ENCODE measurements at regions not wholly inside any gene's neighbourhood (a gene's known extent, or its start where the extent isn't known, plus 50 kb on each side); places are given as distances from the start of the nearest gene placed in this dataset.

DNA sequence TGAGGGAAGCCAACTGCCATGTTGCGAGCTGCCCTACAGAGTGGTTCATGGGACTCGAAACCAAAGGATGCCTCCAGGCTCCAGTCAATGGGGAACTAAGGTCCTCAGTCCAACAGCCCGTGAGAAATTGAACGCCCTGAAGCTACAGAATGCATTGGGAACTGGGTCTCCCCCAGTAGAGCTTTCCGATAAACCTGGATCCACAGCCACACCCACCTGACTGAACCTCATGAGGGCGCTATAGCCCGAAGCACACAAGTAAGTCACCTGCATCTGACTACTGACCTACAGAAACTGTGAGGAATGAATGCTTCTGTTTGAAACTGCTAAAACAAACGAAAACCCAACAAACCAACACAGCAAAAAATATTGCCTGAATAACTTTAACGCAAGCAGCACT lies 1297.7 kb downstream of the AACS start:
- intact Hi-C loops (cut with DNase I), result no loop called here
- no peak for DNase-seq

DNA sequence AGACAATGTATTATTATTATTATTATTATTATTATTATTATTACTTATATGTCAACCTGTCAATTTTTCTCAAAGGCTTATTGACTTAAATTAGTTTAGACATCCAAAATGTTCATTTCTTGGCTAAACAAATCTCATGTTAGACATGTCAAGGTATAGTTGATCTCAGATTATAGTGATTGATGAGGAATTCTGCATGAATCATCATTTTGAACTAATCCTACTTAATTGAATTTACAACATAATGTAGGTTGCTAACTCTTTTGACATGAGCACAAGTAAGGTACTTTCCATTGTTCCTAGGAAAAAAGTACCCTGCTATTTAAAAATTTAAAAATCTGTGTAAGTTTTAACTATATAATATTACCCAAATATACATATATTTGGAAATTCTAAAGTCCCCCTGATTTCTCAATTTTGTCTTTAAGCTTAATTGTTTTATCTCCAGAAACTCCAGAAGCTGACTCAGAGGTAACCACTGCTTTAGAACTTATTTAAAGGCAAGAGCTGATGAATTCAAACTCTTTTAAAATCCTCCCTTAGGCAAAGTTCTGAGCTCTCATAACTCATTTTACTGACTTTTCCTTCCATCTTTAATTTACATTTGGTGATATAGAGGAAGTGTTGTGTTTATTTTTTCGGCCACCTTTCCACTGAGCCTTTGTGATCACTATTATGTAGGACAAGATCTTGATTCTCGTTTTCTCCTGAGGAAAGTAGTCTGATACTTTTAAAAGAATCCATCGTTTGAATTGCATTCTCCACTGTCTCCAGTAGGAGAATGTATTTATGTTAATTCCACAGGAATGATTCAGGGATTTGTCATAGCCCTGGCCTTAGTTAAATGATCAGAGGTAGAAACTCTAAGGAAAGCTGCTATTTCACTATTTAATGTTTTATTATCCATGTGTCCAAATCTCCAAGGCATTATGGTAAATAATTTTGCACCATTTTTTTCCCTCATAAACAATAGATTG lies 1304.5 kb downstream of the AACS start:
- intact Hi-C loops (cut with DNase I), result no loop called here
- DNase-seq, result no peak

DNA sequence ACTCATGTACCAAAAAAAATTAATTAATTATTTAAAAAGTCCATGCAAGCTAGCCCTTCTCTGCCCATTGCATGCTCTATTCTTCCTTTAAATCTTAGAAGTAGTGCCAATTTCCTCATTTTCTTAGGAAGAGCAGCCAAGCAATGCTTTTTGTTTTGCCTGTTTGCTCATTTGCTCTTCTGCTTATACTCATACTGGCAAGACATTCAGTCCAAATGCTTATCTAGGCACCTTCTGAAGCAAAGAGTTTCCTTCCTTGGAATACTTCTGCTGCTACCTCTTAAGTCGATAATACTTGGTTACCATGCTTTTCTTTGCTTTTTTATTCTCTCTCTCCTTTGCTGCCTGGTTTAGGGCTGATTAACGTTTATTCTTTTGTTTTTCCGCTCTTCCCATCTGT lies 1318.3 kb downstream of the AACS start:
- intact Hi-C loops (cut with DNase I), result no loop called here
- DNase-seq, result no peak

DNA sequence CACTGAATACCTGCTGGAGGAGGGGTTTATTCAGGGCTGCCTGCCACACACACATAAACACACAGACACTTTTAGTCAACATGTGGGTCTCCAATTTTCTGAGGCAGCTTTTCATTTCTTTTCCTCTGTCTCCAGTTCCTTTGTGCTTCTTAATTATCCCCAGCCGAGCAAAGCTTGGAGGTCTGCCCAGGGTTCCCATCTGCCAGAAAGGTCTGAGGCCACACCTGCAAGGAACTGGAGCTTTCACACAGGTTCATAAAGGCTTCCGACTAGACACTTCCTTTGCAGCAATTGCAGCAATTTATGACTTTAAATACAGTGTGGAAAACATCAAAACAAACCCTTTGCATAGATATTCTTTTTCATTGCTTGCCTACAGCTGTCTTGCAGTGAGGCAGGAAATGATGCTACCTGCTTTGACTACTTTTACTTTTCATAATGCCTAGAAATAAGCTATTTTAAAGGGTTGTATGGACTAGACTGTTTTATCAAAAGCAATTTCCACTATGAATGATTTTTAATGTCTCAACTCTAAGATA lies 1318.9 kb downstream of the AACS start:
- DNase-seq, result no peak
- intact Hi-C loops (cut with DNase I), result no loop called here

DNA sequence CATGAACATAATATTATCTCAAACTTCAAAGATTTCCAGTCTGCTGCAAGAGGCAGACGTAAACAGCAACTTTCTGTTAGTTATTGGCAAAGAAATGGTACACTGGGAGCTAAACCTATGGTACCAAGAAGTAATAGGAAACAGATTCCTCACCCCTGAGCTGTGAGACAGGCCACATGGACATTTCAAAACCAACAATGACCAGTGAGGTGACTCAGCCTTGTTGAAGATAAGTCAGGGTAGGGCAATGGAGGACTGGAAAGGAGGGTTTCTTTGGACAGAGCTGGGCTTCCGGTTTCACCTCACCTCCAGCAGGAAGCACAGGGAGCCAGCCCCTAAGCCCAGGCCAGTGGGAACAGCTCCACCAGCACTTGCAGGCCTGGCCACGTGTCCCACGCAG lies 1320.5 kb downstream of the AACS start:
- no peak for DNase-seq
- intact Hi-C loops (cut with DNase I), result no loop called here

DNA sequence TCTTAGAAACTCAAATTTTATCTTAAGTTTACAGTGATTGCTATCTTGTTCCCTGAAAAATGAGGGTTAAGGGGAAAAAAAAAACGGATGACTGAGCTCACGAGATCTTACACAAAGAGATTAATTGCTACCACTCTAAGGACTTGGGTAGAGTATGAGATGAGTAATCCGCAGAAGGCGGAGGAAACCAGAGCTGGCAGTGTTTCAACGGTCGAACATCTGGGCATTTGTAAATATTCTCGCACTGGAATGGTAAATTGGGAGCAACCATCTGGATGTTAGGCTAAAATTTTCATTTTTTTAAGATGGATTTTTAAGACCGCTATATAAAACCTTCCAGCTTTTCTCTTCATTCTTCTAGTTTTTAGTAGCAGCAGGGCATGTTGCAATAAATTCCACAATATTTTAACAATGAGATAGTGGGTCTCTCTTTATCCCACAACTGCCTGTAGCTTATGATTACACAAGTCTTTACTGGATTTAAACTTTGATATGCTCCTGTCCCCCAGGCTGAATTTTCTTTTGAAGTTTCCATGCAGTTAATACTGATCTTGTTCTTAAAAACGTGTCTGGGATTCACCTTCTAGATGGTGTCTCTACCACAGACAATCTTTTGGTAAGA lies 1324.1 kb downstream of the AACS start:
- no peak for DNase-seq
- intact Hi-C loops (cut with DNase I), result no loop called here

DNA sequence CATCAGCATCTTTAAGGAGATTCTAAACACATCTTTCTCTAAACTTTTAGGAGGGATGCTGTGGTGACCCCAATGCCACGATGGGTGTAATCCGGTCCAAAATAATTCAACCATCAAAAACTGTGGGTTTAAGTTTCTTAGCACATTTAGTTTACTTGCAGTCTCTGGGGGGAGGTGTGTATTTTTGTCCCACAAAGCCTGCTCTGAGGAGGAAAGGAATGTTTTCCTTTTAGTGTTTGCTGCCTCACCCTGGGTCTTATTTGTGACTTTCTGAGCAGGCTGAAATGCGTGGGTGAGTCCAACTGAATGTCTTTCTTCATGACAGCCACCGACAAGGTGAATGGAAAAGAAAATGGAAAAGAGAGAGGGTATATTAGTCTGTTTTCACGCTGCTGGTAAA lies 1324.7 kb downstream of the AACS start:
- intact Hi-C loops (cut with DNase I), result no loop called here
- no peak for DNase-seq

DNA sequence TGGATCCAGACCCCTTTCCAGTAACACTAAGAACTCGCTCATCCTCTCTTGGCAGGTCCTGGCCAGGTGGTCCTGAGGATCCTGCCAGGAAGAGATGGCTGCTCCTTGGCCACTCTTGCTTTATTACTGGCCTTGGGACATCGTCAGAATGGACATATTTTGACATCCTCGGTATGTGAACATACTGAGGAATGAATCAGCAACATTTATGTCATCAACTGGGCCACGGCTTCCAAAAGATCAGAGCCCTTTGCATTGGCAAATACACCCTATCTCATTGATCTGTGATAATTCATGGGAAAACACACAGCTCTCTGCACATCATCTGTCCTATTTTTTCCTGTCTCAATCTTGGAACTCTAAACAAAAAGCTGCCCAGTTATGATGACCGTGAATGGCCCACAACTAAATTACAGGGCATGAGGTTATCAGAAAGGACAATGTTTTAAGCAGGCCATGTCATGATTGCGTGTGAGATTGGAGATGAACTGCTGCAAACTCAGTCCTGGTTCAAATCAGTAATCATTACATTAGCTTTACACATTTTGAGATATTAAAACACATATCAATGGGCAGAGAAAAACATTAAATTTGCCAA lies 1325.8 kb downstream of the AACS start:
- no peak for DNase-seq

DNA sequence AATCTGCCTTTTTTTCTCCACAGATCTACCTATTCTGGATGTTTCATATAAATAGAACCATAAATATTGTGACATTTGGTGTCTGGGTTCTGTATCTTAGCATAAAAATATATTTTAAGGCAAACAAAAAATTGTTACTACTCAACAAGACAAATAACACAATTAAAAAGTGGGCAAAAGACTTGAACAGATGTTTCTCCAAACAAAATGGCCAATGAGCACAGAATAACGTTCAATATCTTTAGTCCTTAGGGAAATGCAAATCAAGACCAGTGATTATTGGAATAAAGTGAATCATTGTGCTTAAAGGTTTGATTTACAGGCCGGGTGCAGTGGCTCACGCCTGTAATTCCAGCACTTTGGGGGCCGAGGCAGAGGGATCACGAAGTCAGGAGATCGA lies 1331.3 kb downstream of the AACS start:
- DNase-seq, result no peak
- intact Hi-C loops (cut with DNase I), result no loop called here

More for the DNA sequence above, 1325.8 kb downstream of the AACS start:
- intact Hi-C loops (cut with DNase I), result no loop called here

DNA sequence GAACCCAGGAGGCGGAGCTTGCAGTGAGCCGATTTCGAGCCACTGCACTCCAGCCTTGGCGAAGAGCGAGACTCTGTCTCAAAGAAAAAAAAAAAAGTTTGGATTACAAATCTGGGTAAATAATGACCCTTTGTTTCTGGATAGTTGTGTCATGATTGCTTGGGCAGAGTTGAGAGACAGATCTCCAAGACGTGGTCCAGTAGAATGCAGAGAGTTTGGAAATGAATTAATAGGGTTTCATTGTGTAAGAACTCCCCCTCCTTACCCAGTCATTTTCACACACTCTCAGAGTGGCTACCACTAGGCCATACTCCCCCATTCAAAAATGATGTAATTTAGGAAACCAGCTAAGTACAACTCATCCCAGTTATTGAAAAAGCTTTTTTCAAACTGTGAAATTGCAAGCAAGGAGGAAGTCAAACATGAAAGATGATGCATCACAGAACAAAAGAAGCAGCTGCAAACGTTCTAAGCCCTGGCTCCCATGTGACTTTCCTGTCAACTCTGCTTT lies 1331.9 kb downstream of the AACS start:
- intact Hi-C loops (cut with DNase I), result no loop called here
- DNase-seq, result peak in 2 of 10 donors; percentile 13 to 52

DNA sequence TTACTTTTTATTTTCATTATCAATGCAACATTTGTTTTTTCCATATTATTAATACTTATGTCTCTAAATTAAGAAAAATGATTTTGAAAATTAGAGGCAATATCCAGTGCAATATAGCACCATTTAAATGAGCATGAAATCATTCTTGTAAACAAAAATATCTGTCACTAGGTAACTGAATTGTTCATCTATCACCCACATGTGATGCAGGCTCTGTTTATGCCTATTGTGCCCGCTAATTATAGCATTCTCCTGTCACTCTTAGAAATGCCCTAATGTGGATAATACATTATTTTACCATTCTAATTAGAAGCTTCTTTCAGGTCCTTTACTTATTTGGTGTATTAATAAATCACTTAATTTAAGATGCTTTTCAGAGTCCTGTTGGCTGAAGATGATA lies 1332.4 kb downstream of the AACS start:
- intact Hi-C loops (cut with DNase I), result no loop called here
- DNase-seq, result no peak

DNA sequence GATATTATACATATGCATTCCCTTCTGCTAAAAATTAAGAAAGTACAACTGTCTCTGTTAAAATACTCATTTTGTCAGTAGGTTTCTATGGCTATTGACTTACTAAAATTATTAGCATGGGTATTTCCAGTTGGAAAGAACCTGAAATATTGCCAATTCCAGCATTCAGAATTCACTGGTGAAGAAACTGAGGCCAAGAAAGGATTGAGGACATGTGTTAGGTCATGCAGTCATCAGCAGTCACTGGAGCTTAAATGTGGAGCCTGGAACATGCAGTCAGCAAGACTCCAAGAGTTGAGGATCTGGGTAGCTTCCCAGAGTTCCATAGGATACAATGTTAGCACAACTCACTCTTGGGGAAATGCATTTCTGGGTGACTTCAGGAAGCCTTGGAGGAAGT lies 1335.6 kb downstream of the AACS start:
- intact Hi-C loops (cut with DNase I), result no loop called here
- no peak for DNase-seq

DNA sequence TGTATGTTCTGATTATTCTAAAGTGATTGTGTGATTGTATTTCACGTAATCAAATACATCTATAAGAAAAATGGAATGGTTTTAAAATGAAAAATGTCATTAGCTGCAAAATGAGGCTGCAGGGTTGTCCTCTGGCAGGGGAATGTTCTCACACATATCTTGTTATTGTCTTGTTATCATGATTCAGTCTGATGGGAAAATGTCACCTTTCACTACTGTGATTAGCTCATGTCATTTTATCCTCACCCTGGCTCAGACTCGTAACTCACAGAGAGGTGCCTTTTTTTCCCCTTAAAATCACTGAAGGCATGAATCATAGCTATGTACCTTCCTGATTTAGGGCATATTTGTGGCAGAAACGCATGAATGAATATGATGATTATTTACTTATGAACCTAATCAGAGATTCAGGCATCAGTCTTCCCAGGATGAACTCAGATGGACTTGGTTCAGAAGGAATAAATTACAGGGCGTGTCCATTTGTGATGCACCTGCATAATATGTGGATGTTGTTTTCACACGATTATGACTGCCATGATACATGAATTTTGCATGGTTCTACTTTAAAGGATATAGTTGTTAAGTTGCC lies 1339.2 kb downstream of the AACS start:
- DNase-seq, result no peak
- intact Hi-C loops (cut with DNase I), result no loop called here

DNA sequence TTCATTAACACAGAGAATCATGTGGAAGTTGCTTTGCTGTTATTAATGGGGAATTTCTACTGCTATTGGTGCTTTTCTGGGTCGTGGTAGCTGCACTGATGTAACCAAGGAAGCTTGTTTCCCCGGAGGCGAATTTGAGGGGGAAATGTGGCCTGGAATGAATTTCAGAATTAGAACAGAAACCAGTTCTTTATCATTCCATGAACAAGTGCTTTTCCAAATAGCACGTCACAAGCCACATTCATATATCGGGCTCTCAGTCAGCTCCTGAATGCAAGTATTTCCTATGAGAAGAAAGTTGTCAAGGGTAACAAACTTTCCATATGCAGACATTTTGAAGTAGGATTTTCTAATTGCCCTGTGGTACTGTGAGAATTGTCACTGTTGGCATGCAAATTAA lies 1353.2 kb downstream of the AACS start:
- no peak for DNase-seq
- intact Hi-C loops (cut with DNase I), result no loop called here

DNA sequence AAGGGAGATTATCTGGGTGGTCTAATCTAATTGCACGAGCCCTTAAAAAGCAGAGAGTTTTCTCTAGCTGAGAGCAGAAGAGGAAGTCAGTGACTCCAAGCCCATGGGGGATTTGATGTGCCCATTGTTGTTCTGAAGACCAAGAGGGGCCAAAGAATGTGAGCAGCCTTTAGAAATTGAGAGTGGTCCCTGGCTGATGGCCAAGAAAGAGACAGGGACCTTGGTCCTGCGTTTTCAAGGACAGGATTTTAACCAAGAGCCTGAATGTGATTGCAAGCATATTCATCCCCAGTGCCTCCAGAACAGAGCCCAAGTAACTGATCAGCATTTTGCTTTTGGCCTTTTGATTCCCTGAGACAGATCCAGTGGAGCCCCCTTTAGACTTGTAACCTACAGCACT lies 1353.9 kb downstream of the AACS start:
- no peak for DNase-seq
- intact Hi-C loops (cut with DNase I), result no loop called here

DNA sequence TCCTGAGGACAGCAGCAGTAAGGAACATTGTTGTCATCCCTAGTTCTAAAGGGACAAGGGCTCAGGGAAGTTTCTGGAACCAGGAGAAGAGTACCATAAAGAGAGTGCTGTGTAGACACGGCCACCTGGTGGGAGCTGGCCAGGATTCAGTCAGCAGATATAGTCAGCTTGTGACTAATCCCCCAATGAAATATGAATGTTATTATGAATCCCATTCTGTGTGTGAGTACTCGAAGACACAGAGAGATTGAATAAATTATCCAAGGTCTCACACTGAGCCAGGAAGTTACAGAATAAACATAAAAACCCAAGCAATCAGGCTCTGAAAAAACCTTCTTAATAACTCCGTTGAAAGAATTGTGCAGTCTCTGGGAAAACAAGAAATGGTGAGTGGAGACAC lies 1359.5 kb downstream of the AACS start:
- DNase-seq, result no peak
- intact Hi-C loops (cut with DNase I), result no loop called here

DNA sequence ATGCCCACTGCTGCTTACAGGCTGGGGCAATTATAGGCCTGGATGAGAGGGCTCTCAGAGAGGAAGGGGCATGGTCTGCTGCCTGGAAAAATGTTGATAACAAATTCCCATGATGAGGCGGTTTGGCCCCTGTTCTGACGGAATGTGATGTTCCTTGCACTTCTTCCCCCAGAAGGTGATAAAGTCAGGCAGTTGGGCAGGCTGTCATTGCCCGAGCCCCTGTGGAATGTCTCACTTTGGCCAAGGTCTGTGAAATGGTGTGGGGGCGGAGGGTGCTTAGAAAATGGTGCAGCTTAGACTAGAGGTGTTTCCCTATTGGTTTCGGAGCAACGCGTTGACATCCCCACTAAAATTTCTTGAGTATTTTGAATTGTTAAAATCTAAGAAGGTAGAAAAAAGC lies 1360.0 kb downstream of the AACS start:
- intact Hi-C loops (cut with DNase I), result no loop called here
- DNase-seq, result no peak

DNA sequence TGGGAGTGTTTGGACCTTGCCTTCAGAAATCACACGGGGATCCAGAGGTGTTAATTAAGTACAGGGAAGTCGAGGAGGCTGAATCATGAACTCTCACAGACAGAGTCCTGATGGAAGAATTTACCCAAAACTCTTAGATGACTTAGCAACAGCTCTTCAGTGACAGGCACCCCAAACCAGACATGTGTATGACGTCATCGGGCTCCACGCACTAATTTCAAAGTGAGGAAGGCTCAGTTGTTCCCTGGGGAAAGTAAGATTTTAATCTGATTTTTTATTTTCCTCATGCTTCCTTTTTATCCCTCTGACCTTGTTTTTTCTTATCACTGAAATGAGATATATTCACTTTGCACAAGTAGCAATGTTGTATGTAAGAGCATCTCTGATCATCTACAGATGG lies 1363.5 kb downstream of the AACS start:
- no peak for DNase-seq
- intact Hi-C loops (cut with DNase I), result no loop called here

DNA sequence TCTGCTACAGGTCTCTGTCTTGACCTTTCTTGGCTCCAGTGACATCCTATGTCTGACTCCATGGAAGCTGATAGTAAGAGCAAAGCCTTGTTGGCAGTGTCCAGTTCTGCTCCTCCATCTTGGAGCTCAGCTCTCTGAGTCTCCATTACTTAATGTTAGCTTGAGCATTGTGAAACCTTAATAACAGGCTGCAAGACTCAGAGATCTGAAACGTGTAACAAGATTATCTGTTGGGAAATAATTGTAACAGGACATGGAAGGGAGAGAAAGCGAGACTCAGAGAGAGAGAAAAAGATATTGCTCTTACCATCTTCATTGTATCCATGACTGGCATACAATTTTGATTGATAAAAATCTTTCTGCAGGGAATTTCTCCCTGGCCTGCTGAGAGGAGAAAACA lies 1365.7 kb downstream of the AACS start:
- intact Hi-C loops (cut with DNase I), result no loop called here
- no peak for DNase-seq

DNA sequence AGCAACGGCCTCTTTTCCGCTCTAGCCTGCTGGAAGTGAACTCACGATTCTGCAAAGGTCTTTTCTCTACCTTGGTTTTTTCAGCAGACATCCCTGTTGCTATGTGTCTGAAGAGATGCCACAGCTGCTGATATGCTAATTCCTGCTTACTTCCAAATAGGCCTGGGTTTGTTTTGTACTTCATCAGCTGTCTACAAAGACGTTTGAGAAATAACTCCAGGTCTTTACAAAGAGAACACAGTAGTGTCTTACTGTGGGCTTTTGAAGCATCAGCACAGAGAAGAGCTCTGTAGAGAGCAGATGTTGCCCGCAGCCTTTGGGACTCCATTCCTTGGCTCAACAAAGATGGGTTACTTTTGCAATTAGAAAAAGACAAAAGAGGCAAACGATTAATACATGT lies 1366.5 kb downstream of the AACS start:
- intact Hi-C loops (cut with DNase I), result no loop called here
- no peak for DNase-seq

DNA sequence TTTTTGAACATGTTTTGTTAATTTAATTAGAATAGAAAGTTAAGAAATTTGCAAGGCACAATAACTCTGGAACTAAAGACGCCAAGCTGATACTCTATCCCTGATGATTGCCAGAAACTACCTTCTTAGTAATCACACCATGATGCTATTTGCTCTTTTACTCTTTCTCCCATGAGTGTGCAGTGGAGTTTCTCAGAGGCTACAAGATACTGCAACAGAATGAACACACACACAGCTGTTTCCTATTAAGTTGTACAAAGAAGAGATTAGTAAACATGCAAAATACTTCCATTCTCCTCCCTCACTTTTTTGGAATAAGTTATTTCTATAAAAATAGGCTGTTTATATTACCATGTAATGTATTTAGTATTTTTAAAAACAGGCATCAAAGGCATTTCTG lies 1367.5 kb downstream of the AACS start:
- no peak for DNase-seq
- intact Hi-C loops (cut with DNase I), result no loop called here
